ENCODE measurements at regions not wholly inside any gene's neighbourhood (a gene's known extent, or its start where the extent isn't known, plus 50 kb on each side); places are given as distances from the start of the nearest gene placed in this dataset.

GRCh38 chr15:95254263-95254662, 1022.9 kb downstream of the MCTP2 start:
- no peak overlapping the region for H3K4me3 Mint-ChIP-seq
- no peak overlapping the region for H3K27ac Mint-ChIP-seq
- no peaks in the 10 kb centered on the region for H3K9me3 Mint-ChIP-seq
- H3K4me1 Mint-ChIP-seq: no peaks in the 10 kb centered on the region
- H3K27me3 Mint-ChIP-seq: peaks cover 27% of the 10 kb centered on the region
- no peaks in the 10 kb centered on the region for H3K36me3 Mint-ChIP-seq

DNA sequence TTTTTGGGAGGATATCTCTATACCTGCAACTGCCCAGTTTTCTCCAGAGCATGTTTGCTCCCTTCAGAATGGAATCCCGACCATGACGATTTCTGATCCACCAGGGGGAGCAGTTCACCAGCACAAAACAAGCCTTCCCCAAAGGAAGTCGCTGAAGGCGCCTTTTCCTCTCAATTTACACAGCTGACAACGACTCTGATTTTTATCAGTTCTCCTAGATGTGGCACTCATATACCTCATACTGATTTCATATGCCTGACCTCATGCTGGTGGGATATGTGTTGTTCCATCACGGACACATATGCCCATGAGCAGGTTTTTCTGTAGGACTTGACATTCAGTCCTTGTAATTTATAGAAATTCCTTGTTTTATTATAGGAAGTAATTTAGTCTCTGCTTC, 1028.2 kb downstream of the MCTP2 start:
- H3K4me1 Mint-ChIP-seq: no peaks in the 10 kb centered on the region
- no peak overlapping the region for H3K27ac Mint-ChIP-seq
- no peak overlapping the region for H3K4me3 Mint-ChIP-seq
- peaks cover 39% of the 10 kb centered on the region for H3K27me3 Mint-ChIP-seq
- no peaks in the 10 kb centered on the region for H3K9me3 Mint-ChIP-seq
- no peaks in the 10 kb centered on the region for H3K36me3 Mint-ChIP-seq

- no peaks in the 10 kb centered on the region for H3K9me3 Mint-ChIP-seq
- no peaks in the 10 kb centered on the region for H3K36me3 Mint-ChIP-seq
- peaks cover 39% of the 10 kb centered on the region for H3K27me3 Mint-ChIP-seq
- H3K4me1 Mint-ChIP-seq: no peaks in the 10 kb centered on the region
- H3K4me3 Mint-ChIP-seq: no peak overlapping the region
- no peak overlapping the region for H3K27ac Mint-ChIP-seq
Measured at GRCh38 chr15:95259965-95260364, 1028.6 kb downstream of the MCTP2 start.

- Mint-ChIP-seq H3K27me3 (peaks cover 36% of the 10 kb centered on the region), H3K36me3 (no peaks in the 10 kb centered on the region), H3K27ac (no peak overlapping the region), H3K4me3 (no peak overlapping the region), H3K9me3 (no peaks in the 10 kb centered on the region), H3K4me1 (no peaks in the 10 kb centered on the region)
Measured at GRCh38 chr15:95260856-95261255, 1029.5 kb downstream of the MCTP2 start.

GRCh38 chr15:95261546-95261945, 1030.2 kb downstream of the MCTP2 start:
- H3K27ac Mint-ChIP-seq: no peak overlapping the region
- H3K9me3 Mint-ChIP-seq: no peaks in the 10 kb centered on the region
- no peaks in the 10 kb centered on the region for H3K36me3 Mint-ChIP-seq
- no peak overlapping the region for H3K4me3 Mint-ChIP-seq
- H3K4me1 Mint-ChIP-seq: no peaks in the 10 kb centered on the region
- H3K27me3 Mint-ChIP-seq: peaks cover 36% of the 10 kb centered on the region

DNA sequence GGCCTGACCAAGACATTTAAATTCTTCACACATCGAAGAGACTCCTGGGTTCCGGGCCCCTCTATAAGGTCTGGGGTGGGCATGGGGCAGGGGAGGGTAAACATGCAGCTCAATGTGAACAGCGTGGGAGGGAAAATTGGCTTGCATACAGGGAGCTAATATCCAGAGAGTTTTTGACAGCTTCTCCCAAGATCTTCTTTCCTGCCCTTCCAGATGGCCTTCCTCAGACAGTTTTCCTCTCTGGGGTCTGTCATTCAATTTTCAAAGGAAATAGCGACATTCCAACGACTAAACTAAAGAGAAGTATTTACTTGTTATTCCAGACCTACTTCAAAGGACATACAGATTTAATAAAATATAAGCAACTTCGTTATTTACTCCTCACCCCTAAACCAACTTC, 1030.6 kb downstream of the MCTP2 start:
- no peaks in the 10 kb centered on the region for H3K36me3 Mint-ChIP-seq

GRCh38 chr15:95262866-95263564, 1031.7 kb downstream of the MCTP2 start:
- H3K4me3 Mint-ChIP-seq: no peak overlapping the region
- H3K27me3 Mint-ChIP-seq: peaks cover 27% of the 10 kb centered on the region
- no peak overlapping the region for H3K27ac Mint-ChIP-seq
- H3K36me3 Mint-ChIP-seq: no peaks in the 10 kb centered on the region
- no peaks in the 10 kb centered on the region for H3K4me1 Mint-ChIP-seq
- H3K9me3 Mint-ChIP-seq: no peaks in the 10 kb centered on the region

More for the DNA sequence above, 1030.6 kb downstream of the MCTP2 start:
- H3K27ac Mint-ChIP-seq: no peak overlapping the region
- peaks cover 35% of the 10 kb centered on the region for H3K27me3 Mint-ChIP-seq
- H3K9me3 Mint-ChIP-seq: no peaks in the 10 kb centered on the region
- H3K4me3 Mint-ChIP-seq: no peak overlapping the region
- no peaks in the 10 kb centered on the region for H3K4me1 Mint-ChIP-seq

DNA sequence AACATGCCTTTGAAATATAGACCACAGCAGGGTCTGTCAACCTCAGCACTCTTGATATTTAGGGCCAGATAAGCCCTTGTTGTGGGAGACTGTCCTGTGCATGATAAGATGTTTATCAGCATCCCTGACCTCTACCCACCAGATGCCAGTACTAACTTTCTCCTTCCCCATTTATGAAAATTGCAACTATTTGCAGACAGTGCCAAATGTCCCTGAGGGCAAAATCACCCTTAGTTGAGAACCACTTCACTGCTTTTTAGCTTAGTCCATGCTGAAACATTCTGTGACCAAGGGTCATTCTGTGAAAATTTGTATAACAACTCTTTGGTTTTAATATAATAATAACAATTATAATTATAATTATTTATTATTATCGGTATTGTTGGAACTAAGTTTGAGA, 1032.4 kb downstream of the MCTP2 start:
- peaks cover 25% of the 10 kb centered on the region for H3K27me3 Mint-ChIP-seq
- H3K9me3 Mint-ChIP-seq: no peaks in the 10 kb centered on the region
- no peaks in the 10 kb centered on the region for H3K36me3 Mint-ChIP-seq
- H3K27ac Mint-ChIP-seq: no peak overlapping the region
- no peak overlapping the region for H3K4me3 Mint-ChIP-seq
- H3K4me1 Mint-ChIP-seq: no peaks in the 10 kb centered on the region

GRCh38 chr15:95265419-95265997, 1034.1 kb downstream of the MCTP2 start:
- H3K27ac Mint-ChIP-seq: no peak overlapping the region
- H3K4me3 Mint-ChIP-seq: no peak overlapping the region
- no peaks in the 10 kb centered on the region for H3K9me3 Mint-ChIP-seq
- H3K4me1 Mint-ChIP-seq: no peaks in the 10 kb centered on the region
- no peaks in the 10 kb centered on the region for H3K36me3 Mint-ChIP-seq
- H3K27me3 Mint-ChIP-seq: peaks cover 14% of the 10 kb centered on the region

GRCh38 chr15:95266451-95267061, 1035.2 kb downstream of the MCTP2 start:
- Mint-ChIP-seq H3K36me3 (no peaks in the 10 kb centered on the region), H3K4me1 (no peaks in the 10 kb centered on the region), H3K9me3 (no peaks in the 10 kb centered on the region), H3K4me3 (no peak overlapping the region), H3K27ac (no peak overlapping the region), H3K27me3 (peaks cover 6% of the 10 kb centered on the region)

GRCh38 chr15:95267481-95267880, 1036.1 kb downstream of the MCTP2 start:
- Mint-ChIP-seq H3K4me3 (no peak overlapping the region), H3K36me3 (no peaks in the 10 kb centered on the region), H3K27ac (no peak overlapping the region), H3K9me3 (peaks cover 4% of the 10 kb centered on the region), H3K27me3 (peaks cover 5% of the 10 kb centered on the region), H3K4me1 (no peaks in the 10 kb centered on the region)

GRCh38 chr15:95269242-95270183, 1038.2 kb downstream of the MCTP2 start:
- H3K9me3 Mint-ChIP-seq: peaks cover 11% of the 10 kb centered on the region
- no peaks in the 10 kb centered on the region for H3K4me1 Mint-ChIP-seq
- H3K4me3 Mint-ChIP-seq: no peak overlapping the region
- H3K27ac Mint-ChIP-seq: no peak overlapping the region
- H3K27me3 Mint-ChIP-seq: peaks cover 11% of the 10 kb centered on the region
- no peaks in the 10 kb centered on the region for H3K36me3 Mint-ChIP-seq

DNA sequence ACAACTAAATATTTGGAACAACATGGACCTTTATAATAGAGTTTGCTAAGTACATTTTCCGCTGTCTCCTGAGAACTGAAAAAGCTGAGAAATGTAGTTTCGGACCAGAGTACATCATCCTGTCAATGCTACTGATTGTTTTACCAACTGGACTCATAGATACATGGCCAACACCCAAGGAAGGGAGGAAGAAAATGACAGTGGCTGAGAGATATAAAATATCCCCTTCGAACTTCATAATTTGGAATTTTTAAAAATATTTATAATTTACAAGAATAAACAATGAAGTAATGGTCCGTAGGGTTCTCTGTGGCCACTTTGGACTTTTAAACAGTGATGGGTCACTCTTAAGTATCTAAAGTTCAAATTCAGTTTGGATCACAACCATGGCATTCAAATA, 1042.7 kb downstream of the MCTP2 start:
- H3K4me3 Mint-ChIP-seq: no peak overlapping the region
- H3K27me3 Mint-ChIP-seq: peaks cover 15% of the 10 kb centered on the region
- peaks cover 2% of the 10 kb centered on the region for H3K36me3 Mint-ChIP-seq
- peaks cover 15% of the 10 kb centered on the region for H3K9me3 Mint-ChIP-seq
- H3K27ac Mint-ChIP-seq: no peak overlapping the region
- no peaks in the 10 kb centered on the region for H3K4me1 Mint-ChIP-seq

DNA sequence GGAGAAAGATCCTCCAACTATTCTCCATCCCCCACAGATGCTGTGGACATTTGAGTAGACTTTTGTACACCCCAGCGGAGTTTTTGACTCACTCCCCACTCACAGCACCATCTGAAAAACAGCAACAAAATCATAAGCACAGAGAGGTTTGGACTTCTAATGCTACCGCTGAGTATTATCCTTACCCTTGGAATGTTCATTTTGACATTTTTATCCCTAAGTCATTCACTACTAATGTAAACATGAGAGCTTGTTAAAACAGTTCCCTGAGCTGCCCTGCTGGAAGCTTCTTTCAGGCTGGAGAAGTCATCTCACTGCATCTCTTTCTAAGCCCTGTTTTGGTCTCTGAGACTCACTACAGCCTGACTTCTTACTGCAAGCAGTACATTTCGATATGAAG, 1045.9 kb downstream of the MCTP2 start:
- Mint-ChIP-seq H3K4me3 (no peak overlapping the region), H3K36me3 (peaks cover 2% of the 10 kb centered on the region)

DNA sequence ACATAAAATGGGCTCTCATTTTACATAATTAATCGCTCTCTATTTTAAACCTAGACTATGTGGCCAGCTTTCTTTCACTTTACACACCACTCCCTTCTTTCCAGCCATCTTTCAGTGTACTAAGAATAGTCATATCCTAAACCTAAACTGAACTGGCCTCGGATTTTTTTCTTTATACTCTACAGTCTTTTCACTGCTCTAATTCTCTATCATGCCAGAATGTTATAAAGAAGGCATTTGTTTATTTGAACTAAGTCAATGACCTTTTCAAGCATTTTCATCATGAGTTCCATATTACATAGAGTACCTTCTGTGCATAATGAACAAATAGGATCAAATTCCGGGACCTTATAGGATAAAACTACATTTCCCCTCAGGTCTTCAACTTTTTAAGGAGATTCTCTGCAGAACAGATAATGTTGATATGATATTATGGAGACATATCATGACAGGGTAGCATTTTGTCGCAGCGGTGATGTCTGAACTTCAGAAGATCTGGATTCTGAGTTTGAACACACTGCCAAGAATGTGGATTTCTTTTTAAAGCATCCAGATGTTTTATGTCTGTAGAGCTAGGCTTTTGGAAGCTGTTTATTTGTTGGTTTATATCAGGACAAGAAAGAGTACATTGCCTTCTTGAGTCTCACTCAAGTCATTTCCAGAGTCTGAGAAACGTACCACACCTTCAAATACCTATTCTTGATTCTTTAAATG, 1047.3 kb downstream of the MCTP2 start:
- peaks cover 2% of the 10 kb centered on the region for H3K36me3 Mint-ChIP-seq
- no peaks in the 10 kb centered on the region for H3K4me1 Mint-ChIP-seq
- no peak overlapping the region for H3K27ac Mint-ChIP-seq
- peaks cover 4% of the 10 kb centered on the region for H3K9me3 Mint-ChIP-seq
- no peak overlapping the region for H3K4me3 Mint-ChIP-seq
- peaks cover 15% of the 10 kb centered on the region for H3K27me3 Mint-ChIP-seq

More for the DNA sequence above, 1045.9 kb downstream of the MCTP2 start:
- Mint-ChIP-seq H3K9me3 (peaks cover 11% of the 10 kb centered on the region), H3K27ac (no peak overlapping the region), H3K4me1 (no peaks in the 10 kb centered on the region), H3K27me3 (peaks cover 15% of the 10 kb centered on the region)
